ENCODE measurements at regions not wholly inside any gene's neighbourhood (a gene's known extent, or its start where the extent isn't known, plus 50 kb on each side); places are given as distances from the start of the nearest gene placed in this dataset.

GRCh38 chr22:48804811-48805301 lies 1022.8 kb downstream of the BRD1 start:
- Histone ChIP-seq H4K20me1 (ENCODE audit: insufficient read depth, low read length) (no peaks in the 10 kb centered on the region), H3K36me3 (replicated peaks in 1 of 2; ENCODE audit: control insufficient read depth in 1 of 2, insufficient read depth in 2 of 2, low read length in 2 of 2) (no peaks in the 10 kb centered on the region), H3K79me2 (ENCODE audit: insufficient read depth, low read length) (no peaks in the 10 kb centered on the region), H3K27me3 (ENCODE audit: control insufficient read depth in 1 of 2, insufficient read depth in 2 of 2, low read length in 2 of 2) (peaks cover 0 to 39% of the 10 kb centered on the region in 2 experiments; a peak in 2 of 5 replicates), H3K9ac (ENCODE audit: insufficient read depth, low read depth, low read length) (no peak overlapping the region), H3K4me2 (ENCODE audit: low read depth, low read length) (no peak overlapping the region), H3K4me1 (ENCODE audit: insufficient read depth, low read length) (peaks cover 7% of the 10 kb centered on the region), H3K4me3 (replicated peaks in 1 of 3; ENCODE audit: insufficient read depth in 1 of 3, low read depth in 2 of 3, low read length in 3 of 3) (no peak overlapping the region), H3K9me3 (ENCODE audit: low read length) (no peaks in the 10 kb centered on the region), H2AFZ (ENCODE audit: low read length) (no peak overlapping the region), H3K27ac (ENCODE audit: extremely low read length, insufficient read depth, low read length) (no peak overlapping the region)
- DNase-seq (ENCODE audit: low spot score) (no peak), FAIRE-seq (no peak), ATAC-seq (no peak)
- in situ Hi-C loops (cut with HindIII; ENCODE audit: extremely low pct_ligation_motif_present, low pct_unique_long_range_greater_than_20kb): no loop called here
- WGBS (ENCODE audit: low lambda C conversion rate): 60% methylated on average over 9 of the region's 22 CpGs
- no TSS peak for BruUV-seq (replicated peaks)
- ChIA-PET POLR2A (no interaction called here), CTCF (ENCODE audit: low intra/inter-chr PET ratio, low total read pairs) (no interaction called here)
- intact Hi-C loops (cut with micrococcal nuclease; ENCODE audit: unreplicated experiment): no loop called here
- TF ChIP-seq TBX2 (CRISPR knock-in tag; IDR thresholded peaks at IDR 0.05; ENCODE audit: borderline replicate concordance) (no peak), ZNF292 (CRISPR knock-in tag; IDR thresholded peaks at IDR 0.05; ENCODE audit: borderline replicate concordance, low read depth) (no peak), ELF4 (CRISPR knock-in tag; IDR thresholded peaks at IDR 0.05; ENCODE audit: borderline replicate concordance) (no peak), ZNF75D (CRISPR knock-in tag; IDR thresholded peaks at IDR 0.05; ENCODE audit: borderline replicate concordance) (no peak), ZNF496 (CRISPR knock-in tag; IDR thresholded peaks at IDR 0.05; ENCODE audit: insufficient replicate concordance) (no peak), TOPORS (CRISPR knock-in tag; IDR thresholded peaks at IDR 0.05) (no peak), ZNF773 (CRISPR knock-in tag; IDR thresholded peaks at IDR 0.05; ENCODE audit: borderline replicate concordance) (no peak), FIP1L1 (IDR thresholded peaks at IDR 0.05; ENCODE audit: borderline replicate concordance, insufficient read depth, low read depth, low read length) (no peak), NR2F1 (CRISPR knock-in tag; IDR thresholded peaks at IDR 0.05) (no peak), LCORL (IDR thresholded peaks at IDR 0.05) (no peak), LCORL (CRISPR knock-in tag; IDR thresholded peaks at IDR 0.05) (no peak), ZNF407 (CRISPR knock-in tag; IDR thresholded peaks at IDR 0.05; ENCODE audit: not compliant biosample characterization) (no peak), TERF1 (CRISPR knock-in tag; IDR thresholded peaks at IDR 0.05) (no peak), ZNF552 (CRISPR knock-in tag; IDR thresholded peaks at IDR 0.05; ENCODE audit: borderline replicate concordance) (no peak), ZNF879 (CRISPR knock-in tag; IDR thresholded peaks at IDR 0.05) (no peak), ZMYM3 (CRISPR knock-in tag; IDR thresholded peaks at IDR 0.05) (no peak)

All from HepG2 (cell line).